GM13976 (cell line): ENCODE measurements at regions not wholly inside any gene's neighbourhood (a gene's known extent, or its start where the extent isn't known, plus 50 kb on each side); places are given as distances from the start of the nearest gene placed in this dataset.

ENCODE experiments used
- DNase-seq: peaks from one replicate; pipeline ENCODE4 v3.0.0; 2012; ENCODE audit warnings: low spot score
- CTCF ChIP-seq: IDR thresholded peaks from 2 replicates; pipeline ENCODE4 v1.5.1; 2012; ENCODE audit warnings: borderline replicate concordance, mild to moderate bottlenecking; ENCODE audit not compliant: insufficient read depth; ENCODE audit errors: extremely low read depth, missing control alignments, control extremely low read depth
- in situ Hi-C: fragments of 300-500 bp; cut with MboI; formaldehyde crosslinking; loops from one replicate; pipeline ENCODE4 v1.12.0; 2022; ENCODE audit warnings: low sequenced_read_pairs, mixed read lengths, inconsistent platforms; ENCODE audit not compliant: unreplicated experiment

GRCh38 chr4:112855058-112855457, 194.4 kb upstream of the ANK2 start:
- no peak for TF ChIP-seq CTCF
- no peak for DNase-seq
- in situ Hi-C loops = no loop called here

- no peak for DNase-seq
- in situ Hi-C loops = no loop called here
- no peak for TF ChIP-seq CTCF
Measured at GRCh38 chr4:112857461-112857860, 192.0 kb upstream of the ANK2 start.

- no peak for DNase-seq
- in situ Hi-C loops = no loop called here
- no peak for TF ChIP-seq CTCF
Measured at GRCh38 chr4:112858751-112859150, 190.7 kb upstream of the ANK2 start.

- no peak for TF ChIP-seq CTCF
- DNase-seq = no peak
- in situ Hi-C loops = no loop called here
Measured at GRCh38 chr4:112859456-112860184, 189.8 kb upstream of the ANK2 start.

GRCh38 chr4:112860830-112861690, 188.4 kb upstream of the ANK2 start:
- no peak for DNase-seq
- in situ Hi-C loops = no loop called here
- no peak for TF ChIP-seq CTCF

GRCh38 chr4:112861691-112862674, 187.5 kb upstream of the ANK2 start:
- no peak for TF ChIP-seq CTCF
- DNase-seq = no peak
- in situ Hi-C loops = no loop called here
